Erythroblast (primary cell): ENCODE measurements at regions not wholly inside any gene's neighbourhood (a gene's known extent, or its start where the extent isn't known, plus 50 kb on each side); places are given as distances from the start of the nearest gene placed in this dataset.

Experiments used
- DNase-seq, 2 experiments: peaks; one replicate each; lab custom pipeline; 2025; lab: John Stamatoyannopoulos, UW
- GATA1 ChIP-seq: IDR thresholded peaks from 2 replicates; pipeline ENCODE4 v1.6.1; 2011; ENCODE audit warnings: low read depth, mild to moderate bottlenecking, control low read depth, low read length, moderate library complexity
- POLR2A ChIP-seq: IDR thresholded peaks from 2 replicates; pipeline ENCODE4 v1.6.1; 2011; ENCODE audit warnings: mild to moderate bottlenecking, low read length

- DNase-seq: no peak
- TF ChIP-seq GATA1 (no peak), POLR2A (no peak)
These were observed 332.1 kb downstream of the BMPER start for GRCh38 chr7:34237493-34237849.

GRCh38 chr7:34240417-34240816 lies 335.1 kb downstream of the BMPER start:
- DNase-seq: no peak
- TF ChIP-seq GATA1: no peak
- TF ChIP-seq POLR2A: no peak

GRCh38 chr7:34242391-34242790 lies 337.1 kb downstream of the BMPER start:
- TF ChIP-seq GATA1: no peak
- TF ChIP-seq POLR2A: no peak
- DNase-seq: no peak

- no peak for DNase-seq
These were observed 339.9 kb downstream of the BMPER start for GRCh38 chr7:34245246-34245645.

GRCh38 chr7:34247468-34247867 lies 342.1 kb downstream of the BMPER start:
- no peak for DNase-seq
- TF ChIP-seq GATA1 (no peak), POLR2A (no peak)

More at GRCh38 chr7:34245246-34245645, 339.9 kb downstream of the BMPER start:
- no peak for TF ChIP-seq POLR2A
- no peak for TF ChIP-seq GATA1

GRCh38 chr7:34249192-34249591 lies 343.9 kb downstream of the BMPER start:
- no peak for TF ChIP-seq GATA1
- no peak for TF ChIP-seq POLR2A
- no peak for DNase-seq

GRCh38 chr7:34260279-34260678 lies 354.9 kb downstream of the BMPER start:
- no peak for DNase-seq

GRCh38 chr7:34263168-34263567 lies 357.8 kb downstream of the BMPER start:
- DNase-seq: no peak
- TF ChIP-seq POLR2A (no peak), GATA1 (no peak)

More at GRCh38 chr7:34260279-34260678, 354.9 kb downstream of the BMPER start:
- TF ChIP-seq GATA1: no peak
- TF ChIP-seq POLR2A: no peak

GRCh38 chr7:34269084-34269483 lies 363.7 kb downstream of the BMPER start:
- no peak for DNase-seq
- no peak for TF ChIP-seq GATA1
- no peak for TF ChIP-seq POLR2A

GRCh38 chr7:34275624-34276023 lies 370.3 kb downstream of the BMPER start:
- TF ChIP-seq POLR2A: no peak
- TF ChIP-seq GATA1: no peak

GRCh38 chr7:34277016-34277802 lies 371.9 kb downstream of the BMPER start:
- no peak for TF ChIP-seq POLR2A
- TF ChIP-seq GATA1: no peak
- no peak for DNase-seq

More at GRCh38 chr7:34275624-34276023, 370.3 kb downstream of the BMPER start:
- no peak for DNase-seq

- DNase-seq: no peak
- TF ChIP-seq POLR2A (no peak), GATA1 (no peak)
These were observed 372.5 kb downstream of the BMPER start for GRCh38 chr7:34277803-34278199.

GRCh38 chr7:34281260-34281659 lies 375.9 kb downstream of the BMPER start:
- DNase-seq: peak in 1 of 2 experiments; percentile 1
- no peak for TF ChIP-seq GATA1
- no peak for TF ChIP-seq POLR2A

- TF ChIP-seq GATA1 (no peak), POLR2A (no peak)
- no peak for DNase-seq
These were observed 375.7 kb upstream of the NPSR1 start for GRCh38 chr7:34282271-34282670.

- no peak for DNase-seq
- TF ChIP-seq GATA1: no peak
- TF ChIP-seq POLR2A: no peak
These were observed 361.4 kb upstream of the NPSR1 start for GRCh38 chr7:34296663-34297062.
